Uterus (tissue), 3 donors: ENCODE measurements at regions not wholly inside any gene's neighbourhood (a gene's known extent, or its start where the extent isn't known, plus 50 kb on each side); places are given as distances from the start of the nearest gene placed in this dataset.

Experiments
- DNase-seq, 2 donors: peaks; one replicate each; pipeline ENCODE4 v3.0.0-alpha.2; 2019 to 2020
- H3K27ac ChIP-seq, 2 donors: fragments of 200-600 bp; sonication (generic); 1 replicate in 1 of 2; 2 replicates in 1 of 2; pipeline ENCODE4 v1.5.1; 2016 to 2018
- H3K27me3 ChIP-seq, 2 donors: fragments of 200-600 bp; sonication (generic); one replicate each; pipeline ENCODE4 v1.5.1; 2018 to 2019; ENCODE audit warnings: control low read depth in 1 of 2
- H3K36me3 ChIP-seq, 2 donors: fragments of 200-600 bp; sonication (generic); one replicate each; pipeline ENCODE4 v1.5.1; 2019; ENCODE audit warnings: control low read depth in 1 of 2
- H3K4me1 ChIP-seq, 2 donors: fragments of 200-600 bp; sonication (generic); one replicate each; pipeline ENCODE4 v1.5.1; 2018 to 2019; ENCODE audit warnings: control low read depth in 1 of 2
- H3K4me3 ChIP-seq, 2 donors: fragments of 200-600 bp; sonication (generic); 1 replicate in 1 of 2; 2 replicates in 1 of 2; pipeline ENCODE4 v1.5.1; 2018 to 2019; ENCODE audit warnings: mild to moderate bottlenecking in 1 of 2
- H3K9me3 ChIP-seq, 2 donors: fragments of 200-600 bp; sonication (generic); one replicate each; pipeline ENCODE4 v1.5.1; 2019; ENCODE audit warnings: control low read depth in 1 of 2
- CTCF ChIP-seq, 4 experiments: fragments of 200-600 bp in 2 of 4; fragments of 450-650 bp in 2 of 4; sonication (generic) in 2 of 4; IDR thresholded peaks; one replicate each; pipeline ENCODE4 v1.5.1; 2016 to 2019; ENCODE audit warnings: antibody characterized with exemption in 4 of 4, mild to moderate bottlenecking in 2 of 4, moderate library complexity in 1 of 4
- POLR2A ChIP-seq, 2 donors: fragments of 450-650 bp; IDR thresholded peaks; one replicate each; pipeline ENCODE4 v1.6.1; 2016; ENCODE audit warnings: antibody characterized with exemption in 2 of 2, mild to moderate bottlenecking in 1 of 2, moderate library complexity in 1 of 2
- intact Hi-C: fragments of 100-400 bp; cut with DNase I; formaldehyde crosslinking; loops from one replicate; pipeline ENCODE4 v1.15.1; 2023; ENCODE audit warnings: low total_unique reads
- donor health status: DM: yes; HTN: yes; CAD: no.

- Histone ChIP-seq H3K36me3 (no peaks in the 10 kb centered on the region), H3K27me3 (no peaks in the 10 kb centered on the region), H3K27ac (no peak overlapping the region), H3K4me1 (no peaks in the 10 kb centered on the region), H3K4me3 (no peak overlapping the region), H3K9me3 (no peaks in the 10 kb centered on the region)
- TF ChIP-seq POLR2A (IDR thresholded peaks at IDR 0.05) (no peak), CTCF (IDR thresholded peaks at IDR 0.05) (no peak)
- DNase-seq, result no peak
- intact Hi-C loops, result no loop called here
Observed at GRCh38 chr13:77459592-77459991, 75.9 kb upstream of the SCEL start.

- H3K36me3 ChIP-seq, result no peaks in the 10 kb centered on the region
- no peaks in the 10 kb centered on the region for H3K27me3 ChIP-seq
- TF ChIP-seq CTCF (IDR thresholded peaks at IDR 0.05), result no peak
- no peak for TF ChIP-seq POLR2A (IDR thresholded peaks at IDR 0.05)
- H3K4me3 ChIP-seq, result no peak overlapping the region
- H3K4me1 ChIP-seq, result no peaks in the 10 kb centered on the region
- intact Hi-C loops, result no loop called here
- H3K27ac ChIP-seq, result no peak overlapping the region
- no peaks in the 10 kb centered on the region for H3K9me3 ChIP-seq
- no peak for DNase-seq
Observed at GRCh38 chr13:77458736-77459135, 76.8 kb upstream of the SCEL start.

- Histone ChIP-seq H3K4me1 (no peaks in the 10 kb centered on the region), H3K36me3 (no peaks in the 10 kb centered on the region), H3K27me3 (no peaks in the 10 kb centered on the region), H3K9me3 (no peaks in the 10 kb centered on the region), H3K4me3 (no peak overlapping the region), H3K27ac (no peak overlapping the region)
- TF ChIP-seq CTCF (IDR thresholded peaks at IDR 0.05) (no peak), POLR2A (IDR thresholded peaks at IDR 0.05) (no peak)
- DNase-seq, result no peak
- intact Hi-C loops, result no loop called here
Observed at GRCh38 chr13:77457966-77458365, 77.5 kb upstream of the SCEL start.

GRCh38 chr13:77456271-77456670 lies 79.2 kb upstream of the SCEL start:
- no peak overlapping the region for H3K4me3 ChIP-seq
- H3K27me3 ChIP-seq, result no peaks in the 10 kb centered on the region
- no peak overlapping the region for H3K27ac ChIP-seq
- no peaks in the 10 kb centered on the region for H3K36me3 ChIP-seq
- no peak for DNase-seq
- H3K9me3 ChIP-seq, result no peaks in the 10 kb centered on the region
- intact Hi-C loops, result no loop called here
- H3K4me1 ChIP-seq, result no peaks in the 10 kb centered on the region
- TF ChIP-seq POLR2A (IDR thresholded peaks at IDR 0.05) (no peak), CTCF (IDR thresholded peaks at IDR 0.05) (no peak)

- Histone ChIP-seq H3K9me3 (no peaks in the 10 kb centered on the region), H3K27me3 (no peaks in the 10 kb centered on the region), H3K27ac (no peak overlapping the region), H3K36me3 (no peaks in the 10 kb centered on the region), H3K4me3 (no peak overlapping the region), H3K4me1 (no peaks in the 10 kb centered on the region)
- TF ChIP-seq CTCF (IDR thresholded peaks at IDR 0.05) (no peak), POLR2A (IDR thresholded peaks at IDR 0.05) (no peak)
- no peak for DNase-seq
- intact Hi-C loops, result no loop called here
Observed at GRCh38 chr13:77449265-77449664, 86.2 kb upstream of the SCEL start.
